ENCODE measurements at regions not wholly inside any gene's neighbourhood (a gene's known extent, or its start where the extent isn't known, plus 50 kb on each side); places are given as distances from the start of the nearest gene placed in this dataset.

GRCh38 chr3:66753670-66754069 lies 244.4 kb upstream of the KBTBD8 start:
- no peak for DNase-seq

- DNase-seq = no peak
These were observed 243.5 kb upstream of the KBTBD8 start for GRCh38 chr3:66754613-66755012.

GRCh38 chr3:66755924-66756323 lies 242.2 kb upstream of the KBTBD8 start:
- DNase-seq = no peak

DNA sequence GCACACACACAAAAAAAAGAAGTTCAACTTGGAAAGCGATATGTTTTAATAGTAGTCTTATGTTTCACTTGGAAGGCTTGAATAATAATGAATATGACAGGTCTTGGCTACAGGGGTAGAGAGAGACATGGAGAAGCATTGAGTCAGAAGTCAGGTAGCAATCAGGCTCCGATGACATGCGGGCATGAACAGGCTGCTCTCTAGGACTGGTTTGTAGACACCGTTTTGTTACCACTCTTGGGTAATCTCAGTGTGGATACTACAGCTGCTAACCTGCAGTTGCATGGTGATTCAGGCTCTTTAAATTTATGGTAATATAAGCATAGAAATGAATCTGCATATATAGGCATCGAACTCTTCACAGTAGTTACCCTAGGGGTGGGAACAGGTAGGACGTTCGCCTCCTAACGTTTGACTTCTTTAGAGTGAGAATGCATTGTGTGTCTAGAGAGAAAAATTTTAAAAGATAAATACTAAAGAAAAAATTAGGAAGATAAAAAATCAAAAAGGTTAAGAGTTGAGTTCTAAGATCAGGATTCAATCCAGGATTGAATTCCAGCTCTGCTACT lies 241.6 kb upstream of the KBTBD8 start:
- no peak for DNase-seq

- DNase-seq = no peak
These were observed 236.9 kb upstream of the KBTBD8 start for GRCh38 chr3:66761093-66761780.

DNA sequence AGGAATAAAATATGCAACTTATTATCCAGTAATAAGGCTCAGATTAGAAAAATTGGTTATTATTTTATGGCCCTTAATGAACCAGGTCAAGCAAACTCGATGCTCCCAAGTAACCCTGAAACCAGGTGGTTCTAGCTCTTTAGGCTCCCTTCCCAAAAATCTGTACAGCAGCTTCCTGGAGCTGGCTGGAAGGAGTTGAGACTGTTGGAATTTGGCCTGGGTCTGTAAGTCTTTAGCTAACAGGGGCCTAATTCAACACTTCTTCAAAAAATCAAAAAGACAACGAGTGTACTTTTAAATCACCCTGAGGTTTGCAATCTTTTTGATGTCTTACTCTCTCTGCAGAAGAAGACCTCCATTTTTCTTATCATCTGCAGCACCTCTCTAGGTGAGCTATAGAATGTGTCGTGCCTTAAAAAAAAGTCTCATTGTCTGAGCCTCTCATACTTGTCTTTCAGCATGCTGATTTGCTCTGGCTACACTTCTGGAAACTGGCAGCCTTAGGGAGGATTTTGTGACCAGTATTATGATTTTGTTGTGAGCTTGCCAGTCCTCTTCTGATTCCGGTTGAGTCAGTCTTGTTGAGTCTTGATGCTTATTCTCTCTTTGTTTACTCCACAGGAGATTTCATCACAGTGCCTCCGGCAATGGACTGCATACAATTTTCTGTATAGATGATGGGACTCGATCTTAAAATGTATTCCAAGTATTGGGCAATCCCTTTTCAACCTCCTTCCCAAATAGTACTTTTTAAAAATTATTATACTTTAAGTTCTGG lies 235.0 kb upstream of the KBTBD8 start:
- no peak for DNase-seq

DNA sequence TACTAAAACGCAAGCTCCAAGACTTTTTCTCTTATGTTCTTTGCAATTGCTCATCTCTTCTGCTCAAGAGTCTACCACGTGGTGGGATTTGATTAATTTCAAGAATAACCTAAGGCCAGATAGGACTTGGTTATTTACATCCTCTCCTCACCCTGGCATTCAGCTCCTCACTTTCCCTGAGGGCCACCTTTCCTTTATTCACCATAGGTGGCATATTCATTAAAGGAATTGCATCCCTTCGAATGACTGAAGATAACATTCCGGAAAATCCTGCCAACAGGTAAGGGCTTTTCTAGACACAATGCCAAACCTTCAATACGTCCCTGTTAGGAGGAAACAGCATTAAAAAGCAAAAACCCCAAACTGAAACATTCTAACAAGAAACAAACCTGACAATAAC lies 220.0 kb upstream of the KBTBD8 start:
- DNase-seq = no peak

- DNase-seq = no peak
These were observed 219.3 kb upstream of the KBTBD8 start for GRCh38 chr3:66778777-66779176.

- DNase-seq = no peak
These were observed 212.8 kb upstream of the KBTBD8 start for GRCh38 chr3:66785191-66785909.

DNA sequence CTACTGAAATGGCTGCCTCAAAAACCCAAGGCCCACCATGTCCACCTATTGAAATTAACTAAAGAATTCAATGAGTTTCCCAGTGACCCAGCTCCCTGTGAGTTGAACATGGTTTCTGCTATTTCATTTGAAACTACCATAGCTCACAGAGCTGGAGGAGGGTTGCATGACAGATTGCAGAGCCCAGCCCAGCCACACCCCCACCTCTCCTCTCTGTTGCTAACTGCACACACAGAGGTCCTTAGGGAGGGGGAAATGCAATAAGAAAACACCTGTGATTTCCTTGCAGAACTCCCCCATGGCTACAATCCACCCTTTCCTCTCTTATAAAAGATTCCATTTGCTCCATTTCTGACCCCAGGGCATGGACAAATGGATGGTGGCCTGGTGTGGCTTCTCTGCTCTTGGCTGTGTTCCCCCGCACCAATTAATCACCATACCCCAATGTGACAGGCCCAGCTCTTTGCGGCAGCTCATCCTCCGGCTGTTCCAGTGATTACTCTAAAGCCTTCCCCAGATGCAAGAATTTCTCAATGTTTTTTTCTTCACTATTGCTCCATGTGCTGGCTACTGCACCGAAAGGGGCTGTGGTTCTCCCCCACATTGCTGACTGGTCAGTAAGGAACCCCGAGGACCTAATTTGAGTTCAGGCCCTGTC lies 208.4 kb upstream of the KBTBD8 start:
- no peak for DNase-seq

DNA sequence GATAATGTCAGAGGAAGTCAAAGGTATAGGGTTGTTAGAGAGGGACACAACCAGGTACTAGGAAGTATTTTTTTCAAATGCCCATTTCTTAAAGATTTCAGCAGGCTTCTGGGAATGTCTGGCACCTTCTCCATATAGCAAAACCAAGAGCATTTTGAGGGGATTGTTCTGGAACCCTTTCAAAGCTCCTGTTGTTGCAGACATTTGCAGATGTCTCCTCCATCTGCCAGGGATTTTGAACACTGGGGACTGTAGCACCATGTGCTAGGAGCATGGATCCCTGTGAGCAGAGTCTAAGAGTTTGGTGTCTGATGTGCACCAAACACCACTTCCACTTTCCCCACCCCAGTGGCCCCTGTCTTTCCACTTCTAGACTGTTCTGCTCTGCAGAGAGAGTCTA lies 206.0 kb upstream of the KBTBD8 start:
- DNase-seq = no peak

DNA sequence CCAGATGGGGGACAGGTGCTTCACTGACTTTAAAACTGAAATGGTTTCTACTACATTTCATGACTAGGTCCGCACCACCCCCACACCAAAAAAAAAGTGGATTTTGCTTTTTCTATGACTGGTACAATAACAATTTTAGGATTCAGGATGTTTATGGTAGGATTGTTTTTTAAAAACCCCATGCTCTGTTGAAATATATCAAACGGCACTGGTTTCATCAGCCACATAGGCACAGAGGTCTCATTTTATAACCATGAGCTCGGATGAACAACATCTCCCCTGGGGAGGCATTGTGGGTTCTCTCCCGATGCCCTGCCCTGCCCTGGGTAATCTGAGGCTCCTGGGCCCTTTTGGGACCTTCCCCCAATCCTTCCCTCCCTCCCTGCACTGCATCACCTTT lies 202.7 kb upstream of the KBTBD8 start:
- DNase-seq = no peak

GRCh38 chr3:66796343-66796742 lies 201.8 kb upstream of the KBTBD8 start:
- DNase-seq = no peak

GRCh38 chr3:66797889-66798560 lies 200.1 kb upstream of the KBTBD8 start:
- DNase-seq = no peak

GRCh38 chr3:66800941-66801545 lies 197.1 kb upstream of the KBTBD8 start:
- no peak for DNase-seq

DNA sequence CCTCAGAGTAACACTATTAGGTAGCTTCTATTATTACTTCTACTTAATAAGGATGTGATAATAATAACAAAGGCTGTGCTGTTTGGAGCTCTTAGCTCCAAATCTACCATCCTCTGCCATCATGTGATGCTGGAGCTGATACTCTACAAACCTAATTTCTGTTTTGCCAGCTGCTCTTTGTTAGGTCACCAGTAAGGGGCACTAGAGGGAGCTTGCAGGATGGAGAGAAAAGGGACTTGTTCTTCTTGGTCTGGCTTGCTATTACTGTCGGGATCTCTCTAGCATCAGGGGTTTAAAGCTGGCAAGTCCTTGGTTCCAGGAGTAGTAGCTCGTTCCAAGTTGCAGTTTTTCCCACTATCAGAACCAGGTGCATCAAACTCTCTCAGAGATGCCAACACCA lies 194.9 kb upstream of the KBTBD8 start:
- no peak for DNase-seq

DNA sequence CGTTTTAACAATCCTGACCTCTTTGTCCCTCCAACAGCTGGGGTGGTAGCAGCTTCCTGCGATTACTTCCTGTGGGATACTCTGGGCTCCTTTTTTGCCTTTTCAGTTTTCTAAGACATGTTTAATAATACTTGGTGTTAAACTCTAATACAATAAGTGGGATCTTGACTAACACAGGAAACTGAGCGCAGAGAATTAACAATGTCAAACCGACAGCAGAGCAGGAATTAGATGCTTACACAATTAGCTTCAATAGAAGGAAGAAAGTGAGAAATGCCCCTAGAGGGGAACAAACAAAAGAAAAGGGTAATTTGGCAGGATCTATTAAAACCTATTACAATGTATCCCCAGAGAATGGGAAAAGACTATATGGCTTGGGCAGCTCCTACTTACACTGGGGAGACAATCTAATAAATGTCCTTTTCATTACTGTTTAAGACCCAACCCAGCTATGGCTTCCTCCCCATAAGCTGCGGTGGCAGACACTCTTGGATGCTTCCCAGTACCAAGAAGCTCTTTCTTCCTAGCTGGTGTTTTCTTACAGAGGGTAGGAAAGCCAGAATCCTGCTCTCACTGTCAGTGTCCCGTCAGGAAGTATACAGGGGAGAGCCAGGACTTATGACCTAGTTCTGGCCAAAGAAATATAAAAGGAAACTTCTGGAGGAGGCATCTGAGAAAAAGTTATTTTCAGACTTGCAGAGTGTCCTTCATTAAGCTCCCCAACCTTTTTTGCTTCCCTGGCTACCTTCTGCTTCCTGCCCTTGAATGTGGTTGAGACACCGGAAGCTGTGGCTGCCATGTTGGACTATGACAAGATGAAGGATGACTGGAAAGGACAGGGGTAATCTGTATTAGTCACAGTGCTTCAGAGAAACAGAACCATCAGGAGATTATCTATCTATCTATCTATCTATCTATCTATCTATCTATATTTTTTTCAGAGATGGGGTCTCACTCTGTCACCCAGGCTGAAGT lies 194.1 kb upstream of the KBTBD8 start:
- DNase-seq = no peak

- no peak for DNase-seq
These were observed 189.1 kb upstream of the KBTBD8 start for GRCh38 chr3:66808891-66809594.

DNA sequence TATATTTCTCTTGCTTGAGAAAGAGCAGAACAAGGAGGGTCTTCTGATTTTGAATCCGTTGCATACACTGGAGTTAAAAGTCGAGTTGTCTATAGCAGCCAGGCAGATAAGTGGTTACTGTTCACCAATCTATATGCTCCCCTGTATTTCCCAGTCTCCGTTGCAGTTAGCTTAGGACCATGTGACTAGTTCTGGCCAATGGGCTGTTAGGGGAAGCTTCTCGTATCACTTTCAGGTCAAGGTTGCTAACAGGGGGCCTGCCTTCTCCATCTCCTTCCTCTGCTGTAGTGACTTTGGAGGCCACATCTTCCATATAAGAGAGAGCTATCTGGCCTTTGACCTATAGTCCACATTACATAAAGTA lies 188.5 kb upstream of the KBTBD8 start:
- DNase-seq = no peak

GRCh38 chr3:66812136-66812535 lies 186.0 kb upstream of the KBTBD8 start:
- no peak for DNase-seq
